ENCODE measurements at regions not wholly inside any gene's neighbourhood (a gene's known extent, or its start where the extent isn't known, plus 50 kb on each side); places are given as distances from the start of the nearest gene placed in this dataset.

DNA sequence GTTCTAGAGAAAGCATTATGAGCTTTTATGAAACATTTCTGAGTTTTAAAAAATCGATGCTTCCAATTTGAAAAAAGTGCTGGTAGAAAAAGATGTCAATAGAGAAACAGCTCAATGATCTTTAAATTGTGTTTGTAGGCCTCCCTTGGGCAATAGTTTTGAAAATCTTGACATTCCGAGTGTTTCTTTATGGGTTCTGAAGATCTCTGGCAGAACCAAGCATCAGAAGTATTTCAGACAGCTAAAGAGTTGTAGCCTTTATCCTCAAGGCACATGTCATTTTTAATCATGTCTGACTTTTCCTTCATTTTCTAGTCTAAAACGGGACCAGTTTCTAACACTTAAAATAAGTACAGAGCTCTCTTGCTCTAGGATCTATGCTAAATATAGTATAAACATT, 188.1 kb upstream of the CBLB start:
- TF ChIP-seq, protein P1, sequence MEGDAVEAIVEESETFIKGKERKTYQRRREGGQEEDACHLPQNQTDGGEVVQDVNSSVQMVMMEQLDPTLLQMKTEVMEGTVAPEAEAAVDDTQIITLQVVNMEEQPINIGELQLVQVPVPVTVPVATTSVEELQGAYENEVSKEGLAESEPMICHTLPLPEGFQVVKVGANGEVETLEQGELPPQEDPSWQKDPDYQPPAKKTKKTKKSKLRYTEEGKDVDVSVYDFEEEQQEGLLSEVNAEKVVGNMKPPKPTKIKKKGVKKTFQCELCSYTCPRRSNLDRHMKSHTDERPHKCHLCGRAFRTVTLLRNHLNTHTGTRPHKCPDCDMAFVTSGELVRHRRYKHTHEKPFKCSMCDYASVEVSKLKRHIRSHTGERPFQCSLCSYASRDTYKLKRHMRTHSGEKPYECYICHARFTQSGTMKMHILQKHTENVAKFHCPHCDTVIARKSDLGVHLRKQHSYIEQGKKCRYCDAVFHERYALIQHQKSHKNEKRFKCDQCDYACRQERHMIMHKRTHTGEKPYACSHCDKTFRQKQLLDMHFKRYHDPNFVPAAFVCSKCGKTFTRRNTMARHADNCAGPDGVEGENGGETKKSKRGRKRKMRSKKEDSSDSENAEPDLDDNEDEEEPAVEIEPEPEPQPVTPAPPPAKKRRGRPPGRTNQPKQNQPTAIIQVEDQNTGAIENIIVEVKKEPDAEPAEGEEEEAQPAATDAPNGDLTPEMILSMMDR (IDR thresholded peaks at IDR 0.05; ENCODE audit: poor library complexity): no peak
- TF ChIP-seq EZH2 (IDR thresholded peaks at IDR 0.05; ENCODE audit: borderline replicate concordance): no peak
- TF ChIP-seq EZH2phosphoT487 (IDR thresholded peaks at IDR 0.05; ENCODE audit: low read depth, severe bottlenecking, unreplicated experiment): no peak
